ENCODE measurements at regions not wholly inside any gene's neighbourhood (a gene's known extent, or its start where the extent isn't known, plus 50 kb on each side); places are given as distances from the start of the nearest gene placed in this dataset.

GRCh38 chr9:82146677-82147076 lies 158.1 kb downstream of the SPATA31D1 start:
- no peak for DNase-seq (ENCODE audit: low spot score)
- intact Hi-C loops (cut with micrococcal nuclease; ENCODE audit: unreplicated experiment): no loop called here
- Histone ChIP-seq H3K9me3 (ENCODE audit: low read depth, low read length, poor library complexity, severe bottlenecking) (no peaks in the 10 kb centered on the region), H3K36me3 (ENCODE audit: insufficient read depth, low read length, poor library complexity, severe bottlenecking) (no peaks in the 10 kb centered on the region), H3K27me3 (replicated peaks; ENCODE audit: insufficient read depth, low read depth, low read length, poor library complexity) (no peaks in the 10 kb centered on the region), H3K4me3 (ENCODE audit: low read depth, low read length, poor library complexity, severe bottlenecking) (no peak overlapping the region), H3K4me1 (ENCODE audit: insufficient read depth, low read length, poor library complexity, severe bottlenecking) (no peaks in the 10 kb centered on the region), H3K27ac (ENCODE audit: low read depth, low read length, poor library complexity, severe bottlenecking) (no peak overlapping the region)
- ChIA-PET CTCF (no interaction called here), POLR2A (ENCODE audit: low non-redundant PET) (no interaction called here)
- no peak for TF ChIP-seq CTCF (conservative IDR thresholded peaks at IDR 0.05; ENCODE audit: low read depth, low read length)
- no peak for TF ChIP-seq EZH2 (IDR thresholded peaks at IDR 0.05; ENCODE audit: borderline replicate concordance, low read depth, low read length, poor library complexity, severe bottlenecking)
- no TSS peak for BruUV-seq (replicated peaks)

- Histone ChIP-seq H3K36me3 (ENCODE audit: insufficient read depth, low read length, poor library complexity, severe bottlenecking) (no peaks in the 10 kb centered on the region), H3K27ac (ENCODE audit: low read depth, low read length, poor library complexity, severe bottlenecking) (no peak overlapping the region), H3K27me3 (replicated peaks; ENCODE audit: insufficient read depth, low read depth, low read length, poor library complexity) (no peaks in the 10 kb centered on the region), H3K4me1 (ENCODE audit: insufficient read depth, low read length, poor library complexity, severe bottlenecking) (no peaks in the 10 kb centered on the region), H3K9me3 (ENCODE audit: low read depth, low read length, poor library complexity, severe bottlenecking) (no peaks in the 10 kb centered on the region), H3K4me3 (ENCODE audit: low read depth, low read length, poor library complexity, severe bottlenecking) (no peak overlapping the region)
- no TSS peak for BruUV-seq (replicated peaks)
- intact Hi-C loops (cut with micrococcal nuclease; ENCODE audit: unreplicated experiment): no loop called here
- ChIA-PET CTCF (no interaction called here), POLR2A (ENCODE audit: low non-redundant PET) (no interaction called here)
- no peak for DNase-seq (ENCODE audit: low spot score)
- TF ChIP-seq EZH2 (IDR thresholded peaks at IDR 0.05; ENCODE audit: borderline replicate concordance, low read depth, low read length, poor library complexity, severe bottlenecking) (no peak), CTCF (conservative IDR thresholded peaks at IDR 0.05; ENCODE audit: low read depth, low read length) (no peak)
These were observed 159.3 kb downstream of the SPATA31D1 start for GRCh38 chr9:82147798-82148425.

- no peak for TF ChIP-seq EZH2 (IDR thresholded peaks at IDR 0.05; ENCODE audit: borderline replicate concordance, low read depth, low read length, poor library complexity, severe bottlenecking)
- no peak for TF ChIP-seq CTCF (conservative IDR thresholded peaks at IDR 0.05; ENCODE audit: low read depth, low read length)
- Histone ChIP-seq H3K36me3 (ENCODE audit: insufficient read depth, low read length, poor library complexity, severe bottlenecking) (no peaks in the 10 kb centered on the region), H3K4me1 (ENCODE audit: insufficient read depth, low read length, poor library complexity, severe bottlenecking) (no peaks in the 10 kb centered on the region), H3K27me3 (replicated peaks; ENCODE audit: insufficient read depth, low read depth, low read length, poor library complexity) (no peaks in the 10 kb centered on the region), H3K9me3 (ENCODE audit: low read depth, low read length, poor library complexity, severe bottlenecking) (no peaks in the 10 kb centered on the region), H3K27ac (ENCODE audit: low read depth, low read length, poor library complexity, severe bottlenecking) (no peak overlapping the region), H3K4me3 (ENCODE audit: low read depth, low read length, poor library complexity, severe bottlenecking) (no peak overlapping the region)
- CTCF ChIA-PET: no interaction called here
- no peak for DNase-seq (ENCODE audit: low spot score)
- POLR2A ChIA-PET (ENCODE audit: low non-redundant PET): no interaction called here
- intact Hi-C loops (cut with micrococcal nuclease; ENCODE audit: unreplicated experiment): no loop called here
- BruUV-seq (replicated peaks): no TSS peak
These were observed 159.8 kb downstream of the SPATA31D1 start for GRCh38 chr9:82148426-82148810.

Measured in A673 (cell line).